AG09309 (cell line): ENCODE measurements at regions not wholly inside any gene's neighbourhood (a gene's known extent, or its start where the extent isn't known, plus 50 kb on each side); places are given as distances from the start of the nearest gene placed in this dataset.
"Not testable (repeated sequence)": the region's sequence is repeated elsewhere in the genome, so short reads cannot be mapped to it uniquely, and the experiment has no call there.

ENCODE experiments used
- DNase-seq: peaks from one replicate; pipeline ENCODE4 v3.0.0-alpha.2; 2010; ENCODE audit warnings: low read depth
- H3K4me3 ChIP-seq: 2 replicates; pipeline ENCODE4 v1.5.1; 2011; ENCODE audit warnings: mild to moderate bottlenecking, low read depth, low read length, moderate library complexity; ENCODE audit not compliant: control insufficient read depth
- CTCF ChIP-seq: IDR thresholded peaks from 2 replicates; pipeline ENCODE4 v1.5.1; 2011; ENCODE audit warnings: mild to moderate bottlenecking, low read depth, low read length, inconsistent platforms; ENCODE audit not compliant: insufficient read depth, control insufficient read depth; ENCODE audit errors: missing control alignments

GRCh38 chr5:50922134-50922941 is 255.9 kb downstream of the PARP8 start:
- H3K4me3 ChIP-seq, DNase-seq: not testable (repeated sequence)
- peak; percentile 20 for TF ChIP-seq CTCF

GRCh38 chr5:50922942-50923767 is 256.7 kb downstream of the PARP8 start:
- DNase-seq, result no peak
- no peak overlapping the region for H3K4me3 ChIP-seq
- no peak for TF ChIP-seq CTCF

DNA sequence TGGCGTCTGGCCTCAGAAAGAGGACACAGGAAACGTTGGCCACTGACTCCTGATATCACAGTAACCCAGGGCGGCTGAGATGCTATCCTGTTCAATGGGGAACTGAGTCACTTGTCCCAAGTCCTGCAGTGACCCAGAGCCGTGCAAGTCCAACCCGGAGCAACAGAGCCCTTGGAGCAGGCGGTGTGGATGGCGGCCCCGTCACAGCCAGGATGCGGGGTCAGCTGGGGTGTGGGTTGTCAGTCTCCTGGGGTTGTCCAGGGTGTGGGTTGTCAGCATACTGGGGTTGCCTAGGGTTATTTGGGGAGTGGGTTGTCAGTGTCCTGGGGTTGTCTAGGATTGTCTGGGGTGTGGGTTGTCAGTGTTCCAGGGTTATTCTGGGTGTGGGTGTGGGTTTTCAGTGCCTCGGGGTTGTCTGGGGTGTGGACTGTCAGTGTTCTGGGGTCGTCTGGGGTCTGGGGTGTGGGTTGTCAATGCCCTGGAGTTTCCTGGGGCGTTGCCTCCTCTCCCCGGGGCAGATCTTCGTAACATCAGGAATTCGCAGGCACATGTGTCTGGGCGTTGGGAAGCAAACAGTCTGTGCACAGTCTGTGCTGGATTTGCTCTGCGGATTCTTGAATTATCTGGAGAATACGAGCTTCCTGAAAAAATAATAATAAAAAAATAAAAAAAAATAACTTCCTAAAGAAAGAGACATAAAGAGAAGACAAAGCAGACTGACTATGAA is 257.5 kb downstream of the PARP8 start:
- no peak for DNase-seq
- no peak for TF ChIP-seq CTCF
- H3K4me3 ChIP-seq, result no peak overlapping the region

DNA sequence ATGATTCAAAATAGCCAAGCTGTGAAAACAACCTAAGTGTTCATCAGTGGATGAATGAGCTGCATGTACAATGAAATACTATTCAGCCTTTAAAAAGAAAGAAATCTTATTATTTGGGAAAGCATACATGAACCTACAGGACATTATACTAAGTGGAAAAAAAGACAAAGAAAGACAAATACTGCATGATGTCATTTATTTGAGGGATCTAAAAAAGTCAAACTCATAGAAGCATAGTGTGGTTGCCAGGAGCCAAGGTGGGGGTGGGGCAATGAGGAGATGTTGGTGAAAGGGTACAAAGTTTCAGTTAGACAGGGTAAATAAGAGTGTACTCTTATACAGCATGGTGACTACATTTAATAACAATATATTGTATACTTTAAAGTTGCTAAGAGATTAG is 261.5 kb downstream of the PARP8 start:
- H3K4me3 ChIP-seq, result no peak overlapping the region
- DNase-seq, result no peak
- TF ChIP-seq CTCF, result no peak

GRCh38 chr5:50929174-50929573 is 262.7 kb downstream of the PARP8 start:
- H3K4me3 ChIP-seq, result no peak overlapping the region
- TF ChIP-seq CTCF, result no peak
- DNase-seq, result no peak

- no peak for DNase-seq
- no peak overlapping the region for H3K4me3 ChIP-seq
- TF ChIP-seq CTCF, result no peak
Measured at GRCh38 chr5:50934343-50934742, 267.9 kb downstream of the PARP8 start.
